ENCODE measurements at regions not wholly inside any gene's neighbourhood (a gene's known extent, or its start where the extent isn't known, plus 50 kb on each side); places are given as distances from the start of the nearest gene placed in this dataset.

GRCh38 chr2:83240611-83241010, 1218.5 kb downstream of the SUCLG1 start:
- in situ Hi-C loops (cut with MboI; ENCODE audit: low pct_unique_long_range_greater_than_20kb, low sequenced_read_pairs, unreplicated experiment): no loop called here
- no peak for DNase-seq (ENCODE audit: low spot score)

GRCh38 chr2:83238111-83238510, 1221.0 kb downstream of the SUCLG1 start:
- in situ Hi-C loops (cut with MboI; ENCODE audit: low pct_unique_long_range_greater_than_20kb, low sequenced_read_pairs, unreplicated experiment): no loop called here
- no peak for TF ChIP-seq CTCF (IDR thresholded peaks at IDR 0.05; ENCODE audit: extremely low read depth, insufficient read depth, missing control alignments)
- no peak for DNase-seq (ENCODE audit: low spot score)

More at GRCh38 chr2:83240611-83241010, 1218.5 kb downstream of the SUCLG1 start:
- TF ChIP-seq CTCF (IDR thresholded peaks at IDR 0.05; ENCODE audit: extremely low read depth, insufficient read depth, missing control alignments): no peak

GRCh38 chr2:83234246-83234645, 1224.8 kb downstream of the SUCLG1 start:
- TF ChIP-seq CTCF (IDR thresholded peaks at IDR 0.05; ENCODE audit: extremely low read depth, insufficient read depth, missing control alignments): no peak
- DNase-seq (ENCODE audit: low spot score): no peak
- in situ Hi-C loops (cut with MboI; ENCODE audit: low pct_unique_long_range_greater_than_20kb, low sequenced_read_pairs, unreplicated experiment): no loop called here

GRCh38 chr2:83233781-83234180, 1225.3 kb downstream of the SUCLG1 start:
- in situ Hi-C loops (cut with MboI; ENCODE audit: low pct_unique_long_range_greater_than_20kb, low sequenced_read_pairs, unreplicated experiment): no loop called here
- TF ChIP-seq CTCF (IDR thresholded peaks at IDR 0.05; ENCODE audit: extremely low read depth, insufficient read depth, missing control alignments): no peak
- DNase-seq (ENCODE audit: low spot score): no peak

- TF ChIP-seq CTCF (IDR thresholded peaks at IDR 0.05; ENCODE audit: extremely low read depth, insufficient read depth, missing control alignments): no peak
- in situ Hi-C loops (cut with MboI; ENCODE audit: low pct_unique_long_range_greater_than_20kb, low sequenced_read_pairs, unreplicated experiment): no loop called here
- no peak for DNase-seq (ENCODE audit: low spot score)
These were observed 1225.8 kb downstream of the SUCLG1 start for GRCh38 chr2:83233326-83233725.

- no peak for TF ChIP-seq CTCF (IDR thresholded peaks at IDR 0.05; ENCODE audit: extremely low read depth, insufficient read depth, missing control alignments)
- in situ Hi-C loops (cut with MboI; ENCODE audit: low pct_unique_long_range_greater_than_20kb, low sequenced_read_pairs, unreplicated experiment): no loop called here
- no peak for DNase-seq (ENCODE audit: low spot score)
These were observed 1229.6 kb downstream of the SUCLG1 start for GRCh38 chr2:83229443-83229842.

Data from GM13977 (cell line).